Fibroblast of skin of right quadriceps (primary cell): ENCODE measurements at regions not wholly inside any gene's neighbourhood (a gene's known extent, or its start where the extent isn't known, plus 50 kb on each side); places are given as distances from the start of the nearest gene placed in this dataset.
A peak's percentile ranks its signal among the peaks of the same experiment; 100 is the strongest.

Experiments
- DNase-seq: peaks from one replicate; pipeline ENCODE4 v3.0.0-alpha.2; 2013

DNA sequence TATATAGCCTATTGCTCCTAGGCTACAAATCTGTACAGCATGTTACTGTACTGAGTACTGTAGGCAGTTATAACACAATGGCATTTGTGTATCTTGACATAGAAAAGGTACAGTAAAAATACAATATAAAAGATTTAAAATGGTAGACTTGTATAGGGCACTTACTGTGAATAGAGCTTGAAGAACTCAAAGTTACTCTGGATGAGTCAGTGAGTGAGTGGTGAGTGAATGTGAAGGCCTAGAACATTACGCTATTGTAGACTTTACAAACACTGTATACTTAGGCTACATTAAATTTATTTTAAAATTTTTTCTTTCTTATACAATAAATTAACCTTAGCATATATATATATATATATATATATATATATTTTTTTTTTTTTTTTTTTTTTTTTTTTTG is 140.0 kb upstream of the UBE2E1 start:
- no peak for DNase-seq

GRCh38 chr3:23666818-23667217 is 138.9 kb upstream of the UBE2E1 start:
- no peak for DNase-seq

- DNase-seq, result peak; percentile 54
Observed at GRCh38 chr3:23667536-23668429, 138.0 kb upstream of the UBE2E1 start.

DNA sequence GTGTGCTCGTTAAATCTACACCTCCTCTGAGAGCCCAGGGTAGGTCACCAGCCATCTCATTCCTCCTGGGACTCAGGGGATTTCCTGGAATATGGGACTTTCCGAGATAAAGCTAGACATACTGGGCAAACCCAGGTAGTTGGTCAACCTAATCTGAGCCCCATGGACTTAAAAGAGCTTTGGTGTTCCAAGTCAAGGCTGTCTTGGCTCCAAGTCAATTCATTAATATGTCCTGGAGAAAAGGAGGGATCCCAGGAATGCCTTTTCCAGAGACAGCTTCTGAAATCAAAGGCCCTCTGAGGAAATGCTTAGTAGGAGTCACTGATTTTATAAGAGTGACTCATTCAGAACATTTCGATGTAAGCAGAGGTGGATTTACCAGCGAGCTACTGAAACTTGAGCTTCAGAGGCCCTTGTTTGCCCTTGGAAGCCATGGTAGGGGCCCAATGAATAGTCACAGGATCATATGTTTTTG is 137.3 kb upstream of the UBE2E1 start:
- DNase-seq, result peak; percentile 93

GRCh38 chr3:23669541-23670255 is 136.1 kb upstream of the UBE2E1 start:
- no peak for DNase-seq

DNA sequence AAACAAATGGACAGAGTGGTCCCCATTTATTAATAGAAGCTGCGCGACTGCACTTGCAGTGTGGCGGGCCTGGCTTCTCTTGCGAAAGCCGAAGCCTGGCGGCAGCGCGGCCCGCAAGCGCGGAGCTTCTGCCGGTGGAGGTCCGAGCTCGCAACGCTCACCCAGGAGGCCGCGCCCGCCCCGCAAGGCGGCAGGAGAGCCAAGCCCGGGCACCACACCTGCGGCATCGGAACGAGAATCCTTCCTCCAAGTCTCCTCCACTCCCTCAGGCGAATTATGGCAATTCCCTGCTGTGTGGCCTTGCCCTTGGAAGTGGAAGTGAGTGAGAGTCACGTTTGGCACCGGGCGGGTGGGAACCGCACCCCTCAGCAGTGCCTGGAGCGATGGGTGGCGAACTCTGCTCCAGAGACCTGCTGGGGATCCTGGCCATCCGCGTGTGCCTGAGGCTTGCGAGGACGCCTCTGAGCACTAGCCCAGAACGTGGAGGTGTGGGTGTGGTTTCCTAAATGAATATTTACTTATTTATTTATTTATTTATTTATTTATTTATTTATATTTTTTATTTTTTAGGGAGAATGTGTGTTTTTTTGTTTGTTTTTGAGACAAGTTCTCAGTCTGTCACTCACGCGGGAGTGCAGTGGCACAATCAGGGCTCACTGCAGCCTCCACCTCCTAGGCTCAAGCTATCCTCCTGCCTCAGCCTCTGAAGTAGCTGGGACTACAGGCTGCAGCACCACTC is 133.7 kb upstream of the UBE2E1 start:
- DNase-seq, result no peak

- no peak for DNase-seq
Observed at GRCh38 chr3:23672628-23673027, 133.1 kb upstream of the UBE2E1 start.

DNA sequence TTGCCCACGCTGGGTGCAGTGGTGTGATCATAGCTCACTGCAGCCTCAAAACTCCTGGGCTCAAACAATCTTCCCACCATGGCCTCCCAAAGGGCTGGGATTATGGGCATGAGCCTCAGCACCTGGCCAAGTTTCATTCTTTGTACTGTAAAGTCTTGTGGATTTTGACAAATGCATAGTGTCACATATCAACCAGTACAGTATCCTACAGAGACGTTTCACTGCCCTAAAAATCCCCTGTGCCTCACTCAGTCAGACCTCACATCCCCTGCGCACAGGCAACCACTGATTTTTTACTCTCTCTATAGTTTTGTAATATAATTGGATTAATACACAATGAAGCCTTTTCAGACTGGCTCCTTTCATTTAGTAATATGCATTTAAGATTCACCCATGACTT is 130.7 kb upstream of the UBE2E1 start:
- DNase-seq, result no peak

GRCh38 chr3:23676093-23676492 is 129.7 kb upstream of the UBE2E1 start:
- DNase-seq, result peak; percentile 57

DNA sequence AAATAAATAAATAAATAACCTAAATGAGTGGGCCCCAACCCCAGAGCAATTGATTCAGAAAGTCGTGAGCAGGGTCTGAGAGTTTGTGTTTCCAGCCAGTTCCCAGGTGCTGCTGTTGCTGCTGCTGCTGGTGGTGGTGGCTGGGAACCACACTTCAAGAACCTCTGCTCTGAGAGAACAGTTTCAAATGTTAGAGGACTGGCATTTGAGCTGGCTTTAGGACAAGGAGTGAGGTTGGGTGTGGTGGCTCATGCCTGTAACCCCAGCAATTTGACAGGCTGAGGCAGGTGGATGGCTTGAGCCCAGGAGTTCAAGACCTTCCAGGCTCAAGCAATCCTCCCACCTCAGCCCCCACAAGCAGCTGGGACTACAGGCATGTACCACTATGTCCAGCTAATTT is 123.1 kb upstream of the UBE2E1 start:
- no peak for DNase-seq

DNA sequence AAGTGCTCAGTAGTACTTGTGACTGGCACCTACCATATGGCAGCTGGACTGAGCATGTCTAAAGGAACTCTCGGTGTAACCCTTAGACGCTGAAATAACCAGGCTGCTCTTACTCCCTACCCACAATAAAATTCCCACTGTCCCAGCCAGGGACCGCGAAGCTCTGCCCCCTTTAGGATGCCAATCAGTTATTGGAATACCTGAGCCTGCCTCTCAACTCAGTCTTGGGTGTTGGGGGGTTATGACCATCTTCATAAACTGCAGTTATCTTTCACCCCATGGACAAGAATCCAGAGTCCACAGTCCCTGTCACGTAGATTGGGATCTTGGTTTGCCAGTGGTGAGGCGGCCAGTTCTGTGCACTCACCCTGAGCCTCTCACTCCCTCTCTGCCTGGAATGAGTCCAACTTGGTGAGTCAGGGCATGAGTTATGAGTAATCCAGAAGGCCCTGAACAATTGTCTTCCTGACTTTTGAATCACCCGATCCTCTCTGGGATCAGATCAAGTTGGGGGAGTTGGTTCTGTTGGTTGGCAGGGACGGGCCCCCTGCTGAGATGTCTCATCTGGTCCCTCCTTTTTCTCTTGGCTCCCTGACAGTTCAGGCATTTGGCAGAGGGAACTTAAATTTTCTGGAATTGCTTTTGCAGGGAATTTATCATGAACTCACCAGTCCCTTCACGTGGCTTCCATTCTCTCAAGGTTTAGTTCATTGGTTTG is 120.1 kb upstream of the UBE2E1 start:
- peak; percentile 100 for DNase-seq

DNA sequence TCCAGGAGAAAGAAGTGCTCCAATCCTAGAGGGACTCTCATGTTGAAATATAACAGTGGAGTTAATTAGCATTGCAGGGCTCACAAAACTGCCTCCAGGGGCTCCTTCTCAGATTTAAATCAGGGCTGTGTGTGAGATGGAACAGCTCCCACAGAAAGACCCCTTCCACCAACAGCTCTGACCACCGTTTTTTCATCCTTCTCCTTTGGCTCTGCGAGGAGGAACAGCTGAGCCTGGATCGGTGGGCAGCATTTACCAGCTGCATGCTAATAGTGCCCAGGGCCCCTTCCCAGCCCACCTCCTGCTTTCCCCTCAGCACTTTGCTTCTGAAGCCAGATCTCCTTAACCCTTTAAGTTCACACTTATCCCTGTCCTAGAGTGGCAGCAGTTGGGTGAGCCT is 119.2 kb upstream of the UBE2E1 start:
- DNase-seq, result no peak

- no peak for DNase-seq
Observed at GRCh38 chr3:23691357-23691895, 114.3 kb upstream of the UBE2E1 start.

DNA sequence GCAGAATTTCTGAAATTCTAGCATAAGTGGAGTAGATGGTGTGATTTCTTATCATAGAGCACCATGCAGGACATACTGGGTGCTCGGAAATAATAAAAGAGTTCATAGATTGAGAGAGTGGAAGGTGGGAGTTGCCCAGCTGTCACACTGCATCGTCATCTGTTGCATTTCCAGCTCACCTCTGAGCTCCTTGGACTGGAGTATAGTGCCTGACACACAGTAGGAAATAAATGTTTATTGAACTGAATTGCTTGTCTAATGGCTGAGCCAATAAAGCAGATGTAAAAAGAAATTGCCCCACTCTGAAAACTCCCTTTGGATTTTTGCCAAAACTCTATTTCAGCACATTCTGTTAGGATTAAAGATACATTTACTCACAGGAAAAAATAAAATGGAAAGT is 108.9 kb upstream of the UBE2E1 start:
- DNase-seq, result no peak

DNA sequence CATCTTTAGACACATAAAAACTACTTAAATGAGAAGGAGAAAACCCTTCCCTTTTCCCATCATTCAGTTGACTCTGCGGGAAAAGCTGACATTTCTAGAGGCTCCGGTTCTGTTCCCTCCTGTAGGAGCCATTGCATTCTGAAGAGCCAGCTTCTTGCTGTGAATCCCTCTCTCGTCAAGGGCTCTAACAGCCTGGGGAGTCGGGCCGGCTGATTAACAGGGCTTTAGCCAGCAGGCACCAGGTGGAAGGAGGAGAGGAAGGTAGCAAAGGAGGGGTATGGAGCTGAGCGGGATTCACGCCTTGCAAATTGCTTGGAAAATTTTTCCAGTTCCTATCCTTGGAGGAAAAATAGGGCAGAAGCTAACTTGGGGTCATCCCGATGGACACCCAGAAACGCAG is 108.3 kb upstream of the UBE2E1 start:
- no peak for DNase-seq

DNA sequence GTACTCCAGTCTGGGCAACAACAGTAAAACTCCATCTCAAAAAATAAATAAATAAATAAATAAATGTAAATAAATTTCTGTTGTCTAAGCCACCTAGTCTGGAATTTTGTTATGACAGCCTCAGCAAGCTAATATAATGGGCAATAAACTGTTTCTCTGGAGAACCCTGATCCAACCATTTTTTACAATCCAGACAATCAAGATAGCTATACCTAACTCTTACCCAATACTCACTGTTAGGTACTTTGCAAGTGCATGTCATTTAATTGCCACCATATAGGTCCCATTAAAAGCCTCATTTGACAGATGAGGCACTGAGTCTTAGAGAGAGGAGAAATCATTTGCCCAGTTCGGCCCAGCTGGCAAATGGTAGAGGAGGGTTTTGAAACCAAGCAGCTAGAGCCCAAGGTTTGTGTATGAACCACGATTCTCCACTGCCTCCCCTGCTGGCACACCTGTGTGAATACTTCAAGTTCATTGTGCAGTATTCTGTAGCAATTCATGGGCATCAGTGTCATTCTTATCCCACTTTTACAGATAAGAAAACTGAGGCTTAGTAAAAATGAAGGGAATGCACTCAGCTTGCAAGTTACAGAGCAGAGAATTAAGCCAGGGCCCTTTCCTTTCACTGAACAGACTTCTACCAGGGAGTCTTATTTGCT is 107.0 kb upstream of the UBE2E1 start:
- no peak for DNase-seq

DNA sequence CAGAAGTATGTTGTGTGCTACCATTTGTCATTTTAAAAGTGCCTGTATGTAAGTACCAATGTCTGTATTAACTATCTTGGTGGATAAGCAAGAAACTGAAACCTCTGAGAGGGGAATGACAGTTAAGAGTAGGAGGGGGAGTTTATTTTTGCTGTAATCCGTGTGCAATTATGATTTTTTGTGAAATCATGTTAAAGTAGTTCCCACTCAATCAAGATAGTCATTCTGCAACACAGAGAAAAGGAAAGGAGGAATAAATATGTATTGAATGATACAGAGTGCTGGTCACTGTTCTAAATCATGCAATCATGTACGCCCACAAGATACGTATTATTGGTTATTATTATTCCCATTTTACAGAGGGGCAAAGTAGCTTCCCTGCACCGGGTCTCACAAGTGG is 105.1 kb upstream of the UBE2E1 start:
- no peak for DNase-seq

DNA sequence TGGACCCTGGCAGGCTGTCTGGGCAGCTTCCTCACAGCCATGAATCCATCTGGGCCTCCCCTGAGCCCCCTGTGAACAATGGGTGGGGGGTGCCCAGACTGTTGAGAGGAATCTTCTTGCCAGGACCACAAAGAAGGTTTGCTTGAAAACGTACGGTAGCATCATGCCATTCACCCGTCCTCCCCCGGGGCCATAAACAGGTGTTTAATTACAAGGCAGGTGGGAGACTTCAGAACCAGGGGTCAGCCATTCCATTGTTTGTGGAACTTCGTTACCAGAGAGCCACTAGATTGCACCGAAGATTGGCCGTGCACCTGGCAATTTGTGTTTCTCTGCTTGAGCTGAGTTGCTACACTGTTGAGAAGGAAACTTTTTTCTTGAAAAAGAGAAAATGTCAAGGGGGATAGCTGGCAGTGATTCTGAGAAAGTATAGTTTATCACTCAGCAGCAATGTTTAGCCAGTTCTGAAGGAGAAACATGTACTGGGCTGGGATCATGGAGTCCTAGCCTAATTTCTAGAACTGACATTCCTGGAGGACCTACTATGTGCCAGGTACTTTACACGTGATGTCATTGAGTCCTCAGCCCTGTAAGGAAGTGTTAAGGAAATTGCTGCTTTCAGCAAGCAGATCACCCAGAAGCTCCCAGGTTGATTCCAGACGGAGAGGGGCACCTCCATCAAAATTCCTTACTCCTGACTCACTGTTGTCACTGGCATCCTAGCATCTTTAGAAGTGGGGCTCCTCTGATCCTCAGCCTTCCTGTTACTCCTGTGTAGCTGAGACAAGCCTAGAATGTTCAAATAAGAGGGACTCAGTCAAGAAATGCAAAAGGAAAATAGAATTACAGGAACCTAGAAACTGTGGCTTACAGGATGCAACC is 103.8 kb upstream of the UBE2E1 start:
- peak; percentile 47 for DNase-seq

GRCh38 chr3:23704298-23704697 is 101.5 kb upstream of the UBE2E1 start:
- DNase-seq, result no peak

DNA sequence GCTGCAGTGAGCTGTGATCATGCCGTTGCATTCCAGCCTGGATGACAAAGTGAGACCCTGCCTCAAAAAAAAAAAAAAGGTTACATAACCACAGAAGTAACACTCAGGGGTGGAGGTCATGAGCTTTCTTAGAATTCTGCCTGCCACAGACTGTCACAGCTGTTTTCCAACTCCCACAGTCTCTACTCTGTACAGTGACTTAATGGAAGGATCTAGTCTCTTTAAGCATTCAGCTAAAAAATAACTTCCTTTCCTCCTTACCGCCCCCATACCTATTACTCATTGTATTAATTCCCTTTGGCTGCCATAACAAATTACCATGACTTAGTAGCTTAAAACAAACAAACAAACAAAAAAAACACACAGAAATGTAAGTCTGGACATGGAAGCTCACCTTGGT is 99.6 kb upstream of the UBE2E1 start:
- DNase-seq, result no peak

- no peak for DNase-seq
Observed at GRCh38 chr3:23709987-23710386, 95.8 kb upstream of the UBE2E1 start.
